ENCODE measurements at regions not wholly inside any gene's neighbourhood (a gene's known extent, or its start where the extent isn't known, plus 50 kb on each side); places are given as distances from the start of the nearest gene placed in this dataset.

- no peak overlapping the region for H3K4me3 ChIP-seq
- TF ChIP-seq POLR2A (IDR thresholded peaks at IDR 0.05) = no peak
- no peak for TF ChIP-seq CTCF (IDR thresholded peaks at IDR 0.05)
- no peaks in the 10 kb centered on the region for H3K27me3 ChIP-seq
These were observed 106.5 kb downstream of the HFE start for GRCh38 chr6:26193467-26194328.

GRCh38 chr6:26194329-26194701, 107.1 kb downstream of the HFE start:
- DNase-seq = no peak
- Histone ChIP-seq H3K9me3 (no peaks in the 10 kb centered on the region), H3K36me3 (no peaks in the 10 kb centered on the region), H3K27me3 (no peaks in the 10 kb centered on the region), H3K4me1 (peaks cover 0 to 6% (median 0%) of the 10 kb centered on the region in 4 donors), H3K27ac (peak overlapping the region in 3 of 4 donors; percentile 96 to 97 (median 97)), H3K4me3 (no peak overlapping the region)
- no peak for TF ChIP-seq CTCF (IDR thresholded peaks at IDR 0.05)

More at GRCh38 chr6:26193467-26194328, 106.5 kb downstream of the HFE start:
- H3K4me1 ChIP-seq = peaks cover 0 to 6% (median 0%) of the 10 kb centered on the region in 4 donors
- DNase-seq = no peak
- no peaks in the 10 kb centered on the region for H3K36me3 ChIP-seq
- H3K9me3 ChIP-seq = no peaks in the 10 kb centered on the region
- H3K27ac ChIP-seq = no peak overlapping the region

GRCh38 chr6:26194816-26195375, 107.7 kb downstream of the HFE start:
- peak overlapping the region; percentile 63 to 78 (median 70) for H3K4me3 ChIP-seq
- TF ChIP-seq POLR2A (IDR thresholded peaks at IDR 0.05) (peak in 1 of 2 donors; percentile 36), CTCF (IDR thresholded peaks at IDR 0.05) (no peak)
- peak overlapping the region; percentile 96 to 99 (median 97) for H3K27ac ChIP-seq
- peaks cover 0 to 7% (median 0%) of the 10 kb centered on the region in 4 donors for H3K4me1 ChIP-seq
- H3K36me3 ChIP-seq = no peaks in the 10 kb centered on the region
- H3K9me3 ChIP-seq = no peaks in the 10 kb centered on the region
- no peak for DNase-seq
- H3K27me3 ChIP-seq = no peaks in the 10 kb centered on the region

- Histone ChIP-seq H3K4me3 (peak overlapping the region; percentile 63 to 78 (median 70)), H3K9me3 (no peaks in the 10 kb centered on the region), H3K4me1 (peaks cover 0 to 12% (median 0%) of the 10 kb centered on the region in 4 donors), H3K36me3 (no peaks in the 10 kb centered on the region), H3K27me3 (no peaks in the 10 kb centered on the region), H3K27ac (peak overlapping the region; percentile 96 to 99 (median 97))
- TF ChIP-seq POLR2A (IDR thresholded peaks at IDR 0.05) (peak; percentile 1 to 57), CTCF (IDR thresholded peaks at IDR 0.05) (no peak)
- peak; percentile 89 to 98 (median 97) for DNase-seq
These were observed 108.2 kb downstream of the HFE start for GRCh38 chr6:26195376-26195923.

- Histone ChIP-seq H3K27ac (peak overlapping the region; percentile 96 to 99 (median 97)), H3K36me3 (no peaks in the 10 kb centered on the region), H3K4me3 (peak overlapping the region; percentile 63 to 78 (median 70)), H3K9me3 (no peaks in the 10 kb centered on the region), H3K4me1 (peaks cover 0 to 12% (median 0%) of the 10 kb centered on the region in 4 donors), H3K27me3 (no peaks in the 10 kb centered on the region)
- TF ChIP-seq CTCF (IDR thresholded peaks at IDR 0.05) (no peak), POLR2A (IDR thresholded peaks at IDR 0.05) (no peak)
- peak in 2 of 3 donors; percentile 50 to 70 for DNase-seq
These were observed 109.0 kb downstream of the HFE start for GRCh38 chr6:26195924-26196845.
